ENCODE measurements at regions not wholly inside any gene's neighbourhood (a gene's known extent, or its start where the extent isn't known, plus 50 kb on each side); places are given as distances from the start of the nearest gene placed in this dataset.

DNA sequence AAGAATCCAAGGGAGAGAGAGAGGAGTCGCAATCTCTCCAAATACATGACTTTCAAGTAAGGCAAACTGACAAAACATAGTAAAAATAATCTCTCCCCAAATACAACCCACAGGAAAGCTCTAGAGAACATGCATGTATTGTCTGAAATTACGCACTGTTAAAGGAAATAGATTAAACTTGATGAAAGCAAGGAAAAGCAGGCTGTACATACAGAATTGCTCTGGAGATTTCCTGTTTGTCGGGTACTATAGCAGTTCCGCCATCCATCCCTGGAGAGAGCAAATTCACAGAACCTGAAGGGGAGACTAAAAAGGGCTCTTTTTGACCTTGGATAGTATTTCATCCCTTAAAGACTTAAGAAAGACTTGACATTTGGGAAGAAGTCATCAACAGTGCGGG, 170.2 kb upstream of the BET1 start:
- TF ChIP-seq CTCF (conservative IDR thresholded peaks at IDR 0.05; ENCODE audit: low read depth, low read length) (no peak), EZH2phosphoT487 (IDR thresholded peaks at IDR 0.05; ENCODE audit: borderline replicate concordance, low read length) (no peak), EZH2 (IDR thresholded peaks at IDR 0.05; ENCODE audit: low read length, unreplicated experiment) (no peak)
